Inflammatory macrophage (primary cell): ENCODE measurements at regions not wholly inside any gene's neighbourhood (a gene's known extent, or its start where the extent isn't known, plus 50 kb on each side); places are given as distances from the start of the nearest gene placed in this dataset.

Experiments
- DNase-seq, 2 donors: peaks; one replicate each; pipeline ENCODE4 v3.0.0-alpha.2; 2020 to 2022

DNA sequence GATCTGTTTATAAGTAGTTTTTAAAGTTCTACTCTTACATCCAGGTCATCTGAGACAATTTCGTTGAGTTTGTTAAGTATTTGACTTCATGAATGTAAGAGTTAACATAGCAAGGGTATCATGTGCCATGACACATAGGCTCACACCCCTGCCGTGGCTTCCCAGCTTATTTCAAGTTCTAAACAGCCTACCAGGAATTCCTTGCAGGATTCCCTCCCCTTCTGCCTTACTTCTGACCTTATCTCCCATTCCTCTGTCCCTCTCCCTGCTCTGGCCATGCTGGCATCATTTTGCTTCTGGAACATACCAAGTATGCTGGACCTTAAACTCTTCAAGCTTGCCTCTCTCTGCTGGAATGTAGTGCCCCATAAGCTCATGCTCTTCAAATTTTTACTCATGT is 369.9 kb upstream of the PCDH7 start:
- no peak for DNase-seq

DNA sequence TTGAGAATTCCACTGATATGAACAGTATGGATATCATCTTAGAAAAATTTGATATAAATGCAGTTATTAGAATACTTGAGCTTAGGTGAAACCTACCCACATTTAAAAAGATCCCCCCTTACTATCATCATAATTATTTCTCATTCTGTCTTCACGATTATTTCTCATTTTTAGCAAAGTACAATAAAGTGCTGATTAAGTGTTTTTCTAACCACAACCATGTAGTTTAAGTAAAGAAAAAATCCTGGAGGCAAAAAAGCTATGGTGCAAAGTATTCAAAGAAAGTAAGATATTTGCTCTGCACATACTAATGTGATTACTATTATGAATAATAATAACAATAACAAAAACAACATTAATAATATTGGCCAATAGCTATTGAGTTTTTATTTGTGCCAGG is 365.6 kb upstream of the PCDH7 start:
- DNase-seq = no peak

DNA sequence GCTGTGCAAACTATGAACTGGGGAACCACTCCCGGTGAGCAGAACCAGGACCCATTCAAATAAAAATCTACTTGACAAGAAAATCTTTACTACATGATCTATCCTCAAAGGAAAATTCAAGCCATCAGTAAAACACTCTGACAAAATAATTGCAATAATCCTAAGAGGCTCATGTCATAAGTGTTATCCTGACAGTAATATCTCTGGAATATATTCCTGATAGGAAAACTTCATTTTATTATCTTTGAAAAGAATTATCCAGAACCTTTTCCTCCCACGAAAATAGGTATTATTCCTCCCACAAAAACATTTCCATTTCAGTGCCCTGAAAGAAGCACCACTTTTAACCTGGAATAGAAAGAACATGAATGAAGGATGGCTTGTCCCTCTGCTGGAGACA is 357.7 kb upstream of the PCDH7 start:
- DNase-seq = no peak

DNA sequence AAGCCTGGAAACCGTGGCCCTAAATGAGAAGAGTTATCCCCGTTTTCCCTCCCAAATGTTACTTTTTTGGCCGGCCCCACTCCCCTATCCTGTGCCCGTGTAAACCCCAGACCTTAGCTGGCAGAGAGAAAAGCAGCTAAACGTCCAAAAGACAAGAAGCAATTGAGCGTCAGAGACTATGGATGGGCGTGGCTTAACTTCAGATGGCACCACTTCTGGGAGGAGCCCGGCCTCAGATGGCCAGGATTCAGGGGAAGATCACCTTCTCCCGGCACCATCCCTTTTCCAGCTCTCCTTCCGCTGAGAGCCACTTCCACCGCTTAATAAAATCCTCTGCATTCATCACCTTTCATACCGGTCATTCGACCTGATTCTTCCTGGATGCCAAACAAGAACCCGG is 350.1 kb upstream of the PCDH7 start:
- DNase-seq = no peak

DNA sequence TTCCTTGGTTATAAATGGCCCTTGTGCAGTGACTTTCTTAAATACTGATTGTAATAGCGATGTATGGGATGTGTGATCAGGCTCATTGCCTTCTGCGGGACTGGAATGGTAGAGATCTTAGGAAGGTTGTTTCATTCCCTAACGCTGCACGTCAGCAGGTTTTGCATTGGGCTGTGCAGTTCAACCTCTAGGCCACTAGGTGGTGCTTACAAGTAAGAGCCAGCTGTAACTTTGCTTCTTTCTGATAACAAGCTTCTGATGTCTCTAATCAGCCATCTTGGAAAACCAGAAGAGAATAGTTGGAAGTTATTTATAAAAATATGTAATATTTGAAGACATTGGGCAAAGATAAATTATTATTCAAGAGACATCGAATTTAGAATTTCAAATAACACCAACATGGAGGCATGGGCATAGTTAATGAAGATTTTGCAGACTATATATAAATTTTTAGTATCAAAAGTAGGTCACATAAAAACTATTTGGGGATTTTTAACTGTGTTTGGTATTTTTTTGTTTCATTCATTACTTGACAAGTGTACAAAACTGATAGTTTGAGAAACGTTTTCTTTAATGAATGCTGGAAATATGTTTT is 339.7 kb upstream of the PCDH7 start:
- DNase-seq = peak; percentile 47

DNA sequence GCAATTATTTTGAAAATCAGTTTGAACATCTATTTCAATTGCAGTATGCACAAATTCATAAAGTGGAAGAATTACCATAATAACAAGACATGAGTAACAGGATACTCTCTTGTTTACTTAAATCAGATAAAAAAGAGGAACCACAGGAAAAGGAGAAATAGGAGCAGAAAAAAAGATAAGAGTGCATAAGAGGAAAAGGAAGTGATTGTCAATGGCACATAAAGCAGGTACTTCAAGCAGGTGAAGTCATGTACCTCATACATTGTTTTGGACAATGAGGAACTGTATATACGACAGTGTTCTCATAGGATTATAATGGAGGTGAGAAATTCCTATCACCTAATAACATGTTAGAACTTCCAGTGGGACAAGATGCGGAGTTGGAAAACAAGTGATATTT is 334.5 kb upstream of the PCDH7 start:
- DNase-seq = no peak

DNA sequence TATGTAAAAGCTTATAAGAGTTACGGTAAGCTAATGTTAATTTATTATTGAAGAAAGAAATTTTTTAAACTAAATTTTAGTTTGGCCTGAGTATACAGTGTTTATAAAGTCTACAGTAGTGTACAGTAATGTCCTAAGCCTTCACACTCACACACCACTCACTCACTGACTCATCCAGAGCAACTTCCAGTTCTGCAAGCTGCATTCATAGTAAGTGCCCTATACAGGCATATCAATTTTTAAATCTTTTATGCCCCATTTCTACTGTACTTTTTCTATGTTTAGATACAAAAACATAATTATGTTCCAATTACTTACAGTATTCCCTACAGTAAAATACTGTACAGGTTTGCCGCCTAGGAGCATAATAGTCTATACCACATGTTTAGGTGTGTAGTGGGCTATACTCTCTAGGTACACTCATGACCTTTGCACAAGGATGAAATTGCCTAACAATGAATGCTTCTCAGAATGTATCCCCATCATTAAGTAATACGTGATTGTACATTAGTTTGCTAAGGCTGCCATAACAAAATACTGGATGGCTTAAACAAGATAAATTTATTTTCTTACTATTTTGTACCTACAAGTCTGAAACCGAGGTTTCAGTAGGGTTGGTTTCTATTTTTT is 333.8 kb upstream of the PCDH7 start:
- no peak for DNase-seq

DNA sequence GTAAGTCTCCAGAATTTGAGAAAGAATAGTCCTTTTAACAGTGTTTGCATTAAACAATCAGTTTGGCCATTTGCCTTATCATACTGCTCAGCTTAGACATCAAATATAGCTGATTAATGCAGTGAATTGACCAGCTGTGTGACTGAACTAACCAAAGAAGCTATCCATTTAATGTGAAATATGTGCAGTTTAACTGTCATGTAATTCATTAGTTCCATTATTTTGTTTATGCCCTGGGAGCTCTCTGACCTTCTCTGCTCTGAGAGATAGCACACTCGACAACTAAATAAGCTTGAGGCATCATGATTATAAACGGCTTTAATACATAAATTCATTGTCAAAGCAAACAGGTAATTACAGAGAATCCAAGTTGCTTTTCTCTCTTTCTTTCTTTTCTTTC is 324.3 kb upstream of the PCDH7 start:
- no peak for DNase-seq

DNA sequence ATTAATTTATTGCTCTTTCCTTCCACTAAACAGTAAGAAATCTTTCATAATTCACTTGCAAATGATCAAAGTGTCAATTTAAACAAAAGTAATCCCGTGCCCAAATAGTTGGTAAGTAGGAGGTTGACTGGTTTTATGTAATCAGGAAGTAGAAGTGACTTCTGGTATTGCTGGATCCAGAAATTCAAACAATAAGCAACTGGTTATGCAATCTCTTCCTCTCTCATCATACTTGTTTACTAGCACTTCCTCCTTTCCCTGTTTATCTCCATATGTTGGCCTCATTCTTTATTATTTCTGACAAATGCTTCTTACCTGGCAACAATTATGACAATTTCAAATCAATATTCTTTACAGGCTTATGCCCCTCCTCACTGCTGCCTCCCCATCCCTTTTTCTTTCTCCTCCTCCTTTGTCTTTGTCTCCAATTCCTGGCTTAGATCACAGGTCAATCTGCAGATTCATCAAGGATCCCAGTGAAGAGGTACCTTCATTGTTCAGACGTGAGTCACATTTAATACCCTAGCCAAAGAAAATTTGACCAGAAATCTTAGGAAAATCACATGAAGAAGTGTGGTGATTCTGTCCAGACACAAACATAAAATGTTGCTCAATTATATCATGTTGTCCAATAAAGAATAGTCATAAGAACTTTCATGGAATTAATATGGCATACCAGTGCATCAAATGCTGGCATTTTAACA is 323.2 kb upstream of the PCDH7 start:
- peak in 1 of 2 donors; percentile 32 for DNase-seq

DNA sequence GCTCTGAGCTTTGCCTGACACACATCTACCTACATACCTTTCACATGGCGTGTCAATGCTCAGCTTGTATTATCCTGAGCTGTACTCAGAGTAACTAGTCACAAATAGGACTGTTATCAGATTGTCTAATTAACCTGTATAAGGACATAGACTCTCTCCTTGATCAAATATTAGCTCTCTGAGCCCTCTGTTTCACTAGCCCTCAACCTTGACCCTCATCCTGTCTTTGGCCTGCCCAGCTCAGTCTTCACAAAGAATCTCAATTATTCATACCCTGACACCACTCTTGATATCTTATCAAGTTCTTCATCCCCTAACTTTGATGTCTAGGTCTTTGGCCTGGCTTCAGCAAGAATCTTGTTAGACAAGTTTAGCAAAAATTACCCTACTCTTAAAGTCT is 320.7 kb upstream of the PCDH7 start:
- no peak for DNase-seq

DNA sequence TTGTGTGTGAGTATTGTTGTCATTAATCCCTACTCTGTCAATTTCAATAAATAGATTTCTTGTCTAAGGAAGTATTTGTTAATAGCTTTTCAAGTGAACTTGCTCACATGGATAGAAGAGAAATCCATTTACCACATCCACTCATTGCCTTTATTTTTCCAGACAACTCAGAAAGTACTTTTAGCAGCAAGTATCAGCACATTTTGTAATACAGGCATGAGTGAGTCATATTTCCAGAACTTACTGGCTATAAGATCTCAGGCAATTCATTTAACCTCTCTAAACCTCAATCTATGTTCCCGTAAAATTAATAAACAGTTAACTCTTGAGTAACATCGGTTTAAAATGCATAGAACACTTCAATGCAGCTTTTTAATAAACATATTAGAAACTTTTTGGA is 317.9 kb upstream of the PCDH7 start:
- no peak for DNase-seq

DNA sequence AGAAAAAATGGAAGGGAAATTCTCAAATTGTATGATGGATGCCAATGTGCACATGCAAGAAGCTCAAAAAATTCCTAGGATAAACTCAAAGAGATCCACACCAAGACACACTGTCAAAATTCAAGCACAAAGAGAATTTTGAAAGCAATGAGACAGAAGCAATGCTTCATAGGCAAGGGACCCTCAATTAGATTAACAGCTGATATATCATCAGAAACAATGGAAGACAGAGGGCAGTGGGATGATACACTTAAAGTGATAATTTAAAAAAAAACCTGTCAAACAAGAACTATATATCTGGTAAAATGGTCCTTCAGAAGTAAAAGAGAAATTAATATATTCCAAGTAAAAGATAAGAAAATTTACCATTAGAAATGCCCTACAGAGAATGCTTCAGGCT is 306.3 kb upstream of the PCDH7 start:
- DNase-seq = no peak

DNA sequence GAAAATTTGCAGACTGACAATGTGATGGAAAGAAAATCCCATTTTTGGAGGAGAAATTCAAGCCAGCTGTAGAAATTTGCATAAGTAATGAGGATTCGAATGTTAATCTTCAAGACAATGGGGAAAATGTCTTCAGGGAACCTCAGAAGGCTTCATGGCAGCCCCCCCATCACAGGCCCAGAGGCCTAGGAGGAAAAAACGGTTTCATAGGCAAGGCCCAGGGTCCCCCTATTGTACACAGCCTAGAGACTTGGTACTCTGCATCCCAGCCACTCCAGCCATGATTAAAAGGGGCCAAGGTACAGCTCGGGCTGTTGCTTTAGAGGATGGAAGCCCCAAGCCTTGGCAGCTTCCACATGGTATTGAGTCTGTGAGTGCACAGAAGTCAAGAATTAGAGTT is 303.6 kb upstream of the PCDH7 start:
- DNase-seq = no peak

DNA sequence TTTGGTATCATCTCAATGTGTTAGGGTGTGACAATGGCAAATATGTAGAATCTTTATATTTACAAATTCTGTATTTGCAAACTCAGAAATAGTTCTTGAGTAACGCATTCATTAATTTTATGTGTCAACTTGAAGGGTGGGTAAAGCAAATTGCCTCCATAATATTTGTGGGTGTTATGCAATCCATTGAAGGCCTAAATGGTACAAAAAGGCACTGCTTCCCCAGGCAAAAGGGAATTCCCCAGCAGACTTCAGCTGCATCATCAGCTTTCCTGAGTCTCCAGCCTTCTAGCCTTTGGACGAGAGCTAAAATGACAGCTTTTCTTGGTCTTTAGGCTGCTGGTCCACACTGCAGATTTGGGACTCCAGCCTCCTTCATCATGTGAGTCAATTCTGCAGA is 292.2 kb upstream of the PCDH7 start:
- no peak for DNase-seq

DNA sequence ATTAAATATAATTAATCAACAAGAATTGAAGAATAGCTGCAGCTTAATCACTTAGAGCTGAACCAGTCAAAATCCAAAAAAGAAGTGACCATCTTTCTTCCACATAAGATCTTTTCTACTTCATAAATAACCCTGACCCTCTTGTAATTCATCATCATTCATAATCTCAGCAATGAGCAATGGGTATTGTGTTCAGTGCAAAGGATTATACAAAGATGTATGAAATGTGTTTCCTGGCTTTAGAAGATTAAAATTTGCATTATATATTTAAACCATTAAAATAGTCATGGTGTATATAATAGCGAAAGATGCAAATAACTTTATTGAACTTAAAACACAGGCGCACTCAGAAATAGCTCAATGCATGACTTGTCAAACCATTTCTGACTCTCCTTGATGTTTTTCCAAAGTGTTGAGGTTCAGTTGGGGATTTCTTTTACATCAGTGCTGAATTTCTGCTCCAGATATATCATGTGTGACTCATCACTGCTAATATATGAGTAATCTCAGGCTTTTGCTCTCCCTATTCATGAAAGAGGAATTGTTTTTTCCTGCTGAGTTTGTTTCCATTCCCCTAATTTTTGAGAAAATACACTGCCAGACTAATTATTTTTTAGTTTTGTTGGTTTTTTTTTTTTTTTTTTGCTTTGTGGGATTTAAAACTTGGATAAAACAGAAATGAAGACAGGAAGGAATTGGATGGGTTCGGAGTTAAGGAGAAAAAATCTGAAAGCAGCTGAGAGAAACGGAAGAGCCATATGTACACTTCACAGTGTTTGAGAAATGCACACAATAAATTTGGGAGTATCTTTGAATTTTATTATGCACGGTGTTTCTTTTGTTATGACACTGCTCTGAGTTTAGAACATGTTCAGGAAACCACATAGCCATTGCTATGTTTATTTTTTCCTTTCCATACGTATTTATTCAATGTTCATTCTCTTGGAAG is 290.1 kb upstream of the PCDH7 start:
- no peak for DNase-seq

DNA sequence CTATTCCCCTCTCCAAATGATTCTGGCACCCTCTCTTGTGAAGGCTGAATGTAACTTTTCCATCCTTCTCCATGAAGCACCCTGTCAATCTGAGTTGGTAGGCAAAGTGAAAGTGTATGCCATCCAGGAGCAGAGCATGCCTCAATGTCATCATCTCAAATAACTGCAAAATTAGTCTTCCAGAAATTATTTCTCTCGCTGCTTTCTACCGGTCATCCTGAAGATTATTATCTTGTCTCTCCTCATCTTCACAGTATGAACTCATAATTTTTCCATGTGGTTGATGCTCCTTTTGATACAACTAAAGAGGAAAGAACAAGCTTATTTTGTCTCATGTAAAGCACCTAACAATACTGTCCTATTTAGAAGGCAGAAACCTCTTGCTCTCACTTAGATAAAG is 285.5 kb upstream of the PCDH7 start:
- no peak for DNase-seq

DNA sequence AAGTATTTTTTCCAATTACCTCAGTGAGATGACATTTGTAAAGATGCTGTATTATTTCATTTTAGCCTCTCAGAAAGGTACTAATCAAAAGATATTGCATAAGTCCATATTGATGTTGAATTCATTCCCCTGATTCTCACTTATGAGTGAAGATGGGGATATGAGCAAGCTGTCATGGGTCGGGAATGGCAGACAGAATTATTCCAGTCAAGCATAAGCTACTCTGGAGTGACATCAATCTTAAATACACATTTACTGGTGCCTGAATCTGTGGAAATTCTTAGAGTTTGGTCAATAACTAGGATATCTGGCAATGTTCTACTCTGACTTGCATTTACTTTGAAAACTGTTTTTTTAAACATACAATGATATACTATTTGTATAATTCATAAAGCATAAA is 283.8 kb upstream of the PCDH7 start:
- no peak for DNase-seq

DNA sequence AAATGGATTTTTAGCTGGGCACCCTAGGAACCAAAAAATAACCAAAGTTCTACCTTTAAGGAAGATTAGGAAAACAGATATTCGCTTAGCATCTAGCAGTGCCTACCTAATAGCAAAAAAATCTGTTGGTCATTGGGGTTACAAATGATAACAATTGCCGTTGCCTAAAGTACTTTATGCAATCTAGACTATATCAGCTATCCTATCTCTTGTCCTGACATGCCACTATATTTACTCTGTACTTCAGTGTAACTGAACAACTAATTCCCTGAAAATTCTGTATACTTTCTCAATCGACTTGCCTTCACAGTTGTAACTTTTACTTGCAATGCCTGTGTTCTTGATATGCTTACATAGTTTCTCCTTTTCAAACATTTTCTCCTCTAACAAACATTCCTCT is 282.9 kb upstream of the PCDH7 start:
- DNase-seq = no peak

DNA sequence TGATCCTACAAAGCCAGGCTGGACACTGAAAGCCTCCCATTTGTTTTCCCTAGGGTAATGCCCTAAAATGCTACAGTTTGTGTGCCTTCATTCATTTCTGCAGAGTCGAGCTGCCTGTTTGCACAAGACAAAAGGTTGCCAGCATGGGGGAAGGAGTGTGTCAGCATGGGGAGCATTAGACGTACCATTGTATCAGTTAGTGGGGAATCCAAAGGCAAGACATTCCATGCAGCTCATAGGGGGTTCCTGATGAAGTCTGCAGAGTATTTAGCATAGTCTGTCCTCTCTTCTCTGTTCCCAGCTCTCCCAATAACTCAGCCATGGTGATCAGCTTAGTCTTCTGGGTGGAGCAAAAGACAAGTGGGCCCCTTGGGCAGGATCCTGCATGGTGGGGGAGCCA is 276.9 kb upstream of the PCDH7 start:
- DNase-seq = no peak

DNA sequence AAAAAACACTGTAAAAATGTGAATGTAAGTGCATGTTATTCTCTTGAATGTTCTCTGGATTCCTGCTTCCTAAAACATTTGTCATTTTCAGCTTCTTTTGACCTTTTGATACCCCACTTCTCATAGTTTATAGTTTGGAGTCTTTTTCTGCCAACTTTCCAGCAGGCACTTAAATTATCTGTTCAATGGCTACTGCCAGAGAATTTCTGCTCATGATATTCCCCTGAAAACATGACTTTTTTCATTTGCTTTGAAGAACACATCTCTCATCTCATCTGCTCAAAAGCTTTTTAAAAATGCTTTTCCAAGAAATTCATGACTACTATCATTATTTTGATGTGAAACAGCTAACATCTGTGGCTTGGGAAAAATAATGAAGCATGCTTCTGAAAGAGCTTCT is 269.7 kb upstream of the PCDH7 start:
- DNase-seq = no peak

DNA sequence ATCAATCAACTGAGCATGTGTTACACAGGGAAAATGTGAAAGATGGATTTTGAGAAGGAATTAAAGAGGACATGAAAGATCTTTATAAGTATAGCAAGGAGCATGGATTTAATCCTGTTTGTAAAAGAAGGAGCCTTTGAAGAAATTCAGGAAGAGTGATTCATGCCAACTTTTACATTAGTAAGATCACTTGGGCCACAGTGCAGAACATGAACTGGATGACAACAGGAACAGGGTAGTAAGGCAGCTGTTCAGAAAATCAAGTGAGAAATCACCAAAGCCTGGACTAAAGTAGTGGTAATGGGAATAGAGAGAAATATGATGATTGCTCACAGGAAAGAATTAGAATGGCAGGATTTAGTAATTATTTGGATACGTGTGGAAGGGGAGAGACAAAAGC is 265.7 kb upstream of the PCDH7 start:
- no peak for DNase-seq

DNA sequence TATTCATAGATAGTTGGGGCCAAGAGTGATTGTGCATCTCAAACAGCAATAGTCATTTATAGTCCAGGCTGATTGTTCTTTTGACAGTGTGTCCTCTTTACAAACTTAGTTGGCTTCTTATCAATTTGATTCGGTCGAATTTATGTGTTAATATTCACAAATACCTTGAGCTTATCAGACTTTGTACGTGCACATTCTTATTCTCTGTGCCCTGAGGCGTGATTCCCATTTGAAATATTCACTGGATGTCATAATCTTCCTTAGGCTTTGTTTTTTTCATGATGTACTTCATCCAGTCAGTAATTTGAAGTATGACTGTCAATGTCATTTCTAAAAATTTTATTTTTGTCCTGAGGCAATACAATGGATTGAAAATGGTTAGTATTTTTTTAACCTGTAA is 263.5 kb upstream of the PCDH7 start:
- DNase-seq = no peak

DNA sequence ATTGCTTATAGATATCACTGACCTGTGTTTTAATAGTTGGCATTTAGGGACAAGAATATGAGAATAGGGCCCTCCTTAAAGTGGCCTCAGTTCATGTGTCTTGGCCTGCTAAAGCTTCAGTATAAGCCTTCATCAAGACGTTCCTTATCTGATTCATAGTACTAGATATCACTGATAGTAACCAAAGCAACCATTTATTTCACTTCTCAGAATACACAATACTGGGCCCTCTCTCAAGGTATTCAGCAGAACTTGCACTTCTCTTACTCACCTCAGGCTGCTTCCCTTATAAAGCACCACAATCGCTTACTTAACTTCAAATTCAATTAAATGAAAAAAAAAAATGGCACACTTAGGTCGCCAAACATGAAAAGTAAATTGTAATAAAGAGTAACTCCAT is 259.4 kb upstream of the PCDH7 start:
- DNase-seq = no peak
